ENCODE measurements at regions not wholly inside any gene's neighbourhood (a gene's known extent, or its start where the extent isn't known, plus 50 kb on each side); places are given as distances from the start of the nearest gene placed in this dataset.
"Not testable (repeated sequence)": the region's sequence is repeated elsewhere in the genome, so short reads cannot be mapped to it uniquely, and the experiment has no call there.

DNA sequence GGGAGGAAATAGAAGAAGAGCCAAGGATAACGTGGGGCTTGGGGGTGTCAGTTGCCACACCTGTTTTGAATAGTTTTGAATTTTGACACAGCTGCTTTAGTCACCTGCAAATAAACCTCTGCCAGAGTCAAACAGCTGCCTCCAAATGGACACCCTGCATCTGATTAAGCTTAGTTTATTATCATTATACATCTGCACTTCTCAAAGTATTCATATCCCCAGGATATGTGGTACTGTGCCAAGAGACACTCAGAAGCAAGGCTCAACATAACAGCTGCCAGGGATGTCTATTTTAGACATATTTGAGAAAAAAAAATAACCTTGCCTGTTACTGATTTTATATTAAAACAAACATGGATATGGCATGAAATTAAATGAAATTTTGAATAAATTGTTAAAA lies 122.5 kb upstream of the WDR75 start:
- DNase-seq = no peak

DNA sequence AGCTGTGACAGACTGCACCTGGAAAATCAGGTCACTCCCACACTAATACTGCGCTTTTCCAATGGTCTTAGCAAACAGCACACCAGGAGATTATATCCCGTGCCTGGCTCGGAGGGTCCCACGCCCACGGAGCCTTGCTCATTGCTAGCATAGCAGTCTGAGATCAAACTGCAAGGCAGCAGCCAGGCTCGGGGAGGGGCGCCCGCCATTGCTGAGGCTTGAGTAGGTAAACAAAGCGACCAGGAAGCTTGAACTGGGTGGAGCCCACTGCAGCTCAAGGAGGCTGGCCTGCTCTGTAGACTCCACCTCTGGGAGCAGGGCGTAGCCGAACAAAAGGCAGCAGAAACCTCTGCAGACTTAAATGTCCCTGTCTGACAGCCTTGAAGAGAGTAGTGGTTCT lies 121.8 kb upstream of the WDR75 start:
- not testable (repeated sequence) for DNase-seq

GRCh38 chr2:189327879-189328847 lies 113.1 kb upstream of the WDR75 start:
- DNase-seq = no peak

GRCh38 chr2:189328848-189329245 lies 112.4 kb upstream of the WDR75 start:
- DNase-seq = no peak

GRCh38 chr2:189336276-189336975 lies 104.8 kb upstream of the WDR75 start:
- DNase-seq = no peak

DNA sequence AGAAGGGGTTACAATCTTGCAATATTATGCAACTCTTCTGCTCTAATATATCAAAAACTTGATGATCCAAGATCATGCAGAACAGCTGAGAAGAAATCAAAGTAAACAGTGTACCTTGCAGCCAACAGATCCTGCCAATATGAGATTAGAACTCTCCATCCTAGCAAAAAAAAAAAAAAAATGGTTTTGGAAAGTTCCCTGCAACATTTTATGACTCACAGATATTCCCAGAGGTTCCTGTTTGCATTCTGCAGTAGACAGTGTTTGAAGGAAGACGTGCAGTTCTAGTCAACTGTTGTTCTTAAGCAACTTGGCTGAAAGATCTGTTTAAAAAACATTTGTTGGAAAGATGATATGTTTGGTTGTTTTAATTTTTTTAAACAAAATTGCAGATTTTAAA lies 103.6 kb upstream of the WDR75 start:
- DNase-seq = no peak

- no peak for DNase-seq
Measured at GRCh38 chr2:189338115-189338514, 103.2 kb upstream of the WDR75 start.

GRCh38 chr2:189341077-189341476 lies 100.2 kb upstream of the WDR75 start:
- no peak for DNase-seq

DNA sequence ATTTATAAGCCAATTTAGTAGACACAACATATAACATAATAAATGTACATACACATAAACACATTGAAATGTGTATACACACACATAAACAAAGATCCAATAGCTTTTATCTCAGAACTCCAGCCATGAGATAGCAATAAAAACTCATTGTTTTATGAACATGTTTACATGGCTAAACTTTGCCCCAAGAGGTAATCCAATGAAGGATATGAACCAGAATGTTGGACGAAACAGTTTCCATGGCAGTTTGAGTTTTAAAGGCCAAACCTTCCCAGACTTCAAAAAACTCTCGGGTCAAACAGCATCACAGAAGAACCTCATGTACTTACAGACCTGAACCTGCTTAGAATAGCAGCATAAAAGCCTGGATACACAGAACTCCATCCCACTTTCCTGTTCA lies 97.2 kb upstream of the WDR75 start:
- DNase-seq = no peak

GRCh38 chr2:189347540-189347939 lies 93.7 kb upstream of the WDR75 start:
- DNase-seq = no peak

GRCh38 chr2:189348369-189348768 lies 92.9 kb upstream of the WDR75 start:
- DNase-seq = no peak

- DNase-seq = no peak
Measured at GRCh38 chr2:189350540-189351209, 90.6 kb upstream of the WDR75 start.

DNA sequence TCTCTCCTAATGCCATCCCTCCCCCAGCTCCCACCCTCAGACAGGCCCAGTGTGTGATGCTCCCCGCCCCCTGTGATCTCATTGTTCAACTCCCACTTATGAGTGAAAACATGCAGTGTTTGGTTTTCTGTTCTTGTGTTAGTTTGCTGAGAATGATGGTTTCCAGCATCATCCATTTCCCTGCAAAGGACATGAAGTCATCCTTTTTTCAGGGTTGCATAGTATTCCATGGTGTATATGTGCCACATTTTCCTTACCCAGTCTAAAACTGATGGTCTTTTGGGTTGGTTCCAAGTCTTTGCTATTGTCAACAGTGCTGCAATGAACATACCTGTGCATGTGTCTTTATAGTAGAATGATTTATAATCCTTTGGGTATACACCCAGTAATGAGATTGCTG lies 89.3 kb upstream of the WDR75 start:
- DNase-seq = not testable (repeated sequence)

GRCh38 chr2:189357375-189357774 lies 83.9 kb upstream of the WDR75 start:
- DNase-seq = not testable (repeated sequence)

GRCh38 chr2:189360861-189361260 lies 80.4 kb upstream of the WDR75 start:
- no peak for DNase-seq

- DNase-seq = no peak
Measured at GRCh38 chr2:189362283-189362682, 79.0 kb upstream of the WDR75 start.

- DNase-seq = no peak
Measured at GRCh38 chr2:189363559-189363958, 77.7 kb upstream of the WDR75 start.

- DNase-seq = no peak
Measured at GRCh38 chr2:189364607-189365006, 76.7 kb upstream of the WDR75 start.

DNA sequence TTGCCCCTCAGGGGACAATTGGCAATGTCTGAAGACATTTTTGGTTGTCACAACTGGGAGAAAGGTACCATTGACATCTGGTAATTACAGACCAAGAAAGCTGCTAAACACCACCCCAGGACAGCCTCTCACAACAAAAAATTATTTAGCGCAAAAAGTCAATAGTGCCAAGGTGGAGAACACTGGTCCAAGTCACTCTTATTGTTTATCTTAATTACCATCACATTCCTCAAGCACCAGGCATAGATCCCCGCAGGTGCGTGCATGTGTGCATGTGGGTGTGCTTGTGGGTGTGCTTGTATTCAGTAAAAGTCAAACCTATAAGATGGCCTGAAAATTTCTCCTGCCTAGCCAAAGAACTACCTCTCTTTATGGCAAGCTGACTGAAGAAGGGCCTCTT lies 74.9 kb upstream of the WDR75 start:
- DNase-seq = no peak

DNA sequence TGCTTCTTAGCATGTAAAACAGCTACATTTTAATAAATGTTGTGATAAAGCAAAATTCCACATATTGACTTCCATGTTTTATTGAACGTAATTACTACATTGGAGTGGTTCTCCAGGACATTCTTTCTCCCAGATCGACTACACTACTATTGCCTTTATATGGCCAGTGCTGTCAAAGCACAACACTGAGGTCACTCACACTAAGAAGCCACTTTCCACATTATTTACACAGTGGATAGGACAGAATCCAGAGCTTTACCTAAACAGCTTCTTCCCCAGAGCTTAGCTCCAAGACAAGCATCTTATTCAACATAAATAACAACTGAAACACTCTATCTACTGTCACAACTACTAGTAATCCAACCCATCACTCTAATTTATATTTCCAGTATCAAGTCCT lies 73.9 kb upstream of the WDR75 start:
- DNase-seq = no peak

- DNase-seq = no peak
Measured at GRCh38 chr2:189369566-189369965, 71.7 kb upstream of the WDR75 start.

DNA sequence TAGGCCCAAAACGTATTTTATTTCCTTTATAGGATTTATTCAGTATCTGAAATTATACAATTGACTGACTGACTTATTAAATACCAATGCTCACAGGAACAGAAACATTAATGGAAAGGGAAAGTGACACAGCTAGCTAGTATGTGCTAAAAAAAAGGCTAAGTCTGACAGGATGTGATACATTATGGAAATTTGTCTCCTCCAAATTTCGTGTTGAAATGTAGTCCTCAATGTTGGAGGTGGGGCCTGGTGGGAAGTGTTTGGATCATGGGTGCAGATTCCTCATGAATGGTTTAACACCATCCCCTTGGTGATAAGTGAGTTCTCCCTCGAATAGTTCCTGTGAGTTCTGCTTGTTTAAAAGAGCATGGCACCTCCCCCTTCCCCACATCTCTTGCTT lies 70.6 kb upstream of the WDR75 start:
- no peak for DNase-seq

DNA sequence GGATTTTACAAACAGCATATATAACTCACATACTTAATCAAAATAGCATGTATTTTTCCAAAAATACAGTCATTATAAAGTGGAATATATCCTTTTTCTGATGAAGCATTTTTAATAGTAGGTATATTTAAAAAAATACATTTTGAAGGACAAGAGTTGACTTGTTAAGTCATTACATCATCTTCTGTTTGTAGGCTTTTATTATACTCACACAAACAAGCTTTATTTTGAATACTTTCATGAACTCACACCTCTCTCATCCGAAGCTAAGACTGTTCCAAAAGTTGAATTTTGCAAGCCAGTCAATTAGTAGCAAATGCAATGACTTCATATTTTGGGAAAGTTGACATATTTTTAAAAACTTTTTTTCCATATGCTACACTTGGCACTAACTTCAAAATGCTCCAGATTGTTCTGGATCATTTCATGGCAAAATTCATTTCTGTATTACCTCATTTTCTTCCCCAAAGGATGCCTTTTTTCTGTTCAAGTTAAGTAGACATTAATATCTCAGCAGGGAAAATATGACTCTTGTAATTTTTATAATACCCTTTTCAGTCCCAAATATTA lies 68.5 kb upstream of the WDR75 start:
- DNase-seq = no peak
